Right lobe of liver (tissue), 4 donors: ENCODE measurements at regions not wholly inside any gene's neighbourhood (a gene's known extent, or its start where the extent isn't known, plus 50 kb on each side); places are given as distances from the start of the nearest gene placed in this dataset.

ENCODE experiments used
- CTCF ChIP-seq, 4 donors: fragments of 200-600 bp in 3 of 4; fragments of 450-650 bp in 1 of 4; IDR thresholded peaks; one replicate each; pipeline versions ENCODE4 v1.5.1 to v1.8.0; 2016 to 2022; ENCODE audit warnings: antibody characterized with exemption in 4 of 4, mild to moderate bottlenecking in 2 of 4
- POLR2A ChIP-seq: fragments of 450-650 bp; IDR thresholded peaks from one replicate; pipeline ENCODE4 v1.6.1; 2017; ENCODE audit warnings: antibody characterized with exemption, mild to moderate bottlenecking
- donor health status: DM: no; HTN: no; CAD: no.
- donor health status: DM: no; HTN: no; CAD: no.
- donor health status: DM: no; HTN: yes; CAD: no.

- no peak for TF ChIP-seq CTCF (IDR thresholded peaks at IDR 0.05)
- TF ChIP-seq POLR2A = no peak
Observed at GRCh38 chr10:29774475-29774874, 139.7 kb upstream of the SVIL start.
